ENCODE measurements at regions not wholly inside any gene's neighbourhood (a gene's known extent, or its start where the extent isn't known, plus 50 kb on each side); places are given as distances from the start of the nearest gene placed in this dataset.

DNA sequence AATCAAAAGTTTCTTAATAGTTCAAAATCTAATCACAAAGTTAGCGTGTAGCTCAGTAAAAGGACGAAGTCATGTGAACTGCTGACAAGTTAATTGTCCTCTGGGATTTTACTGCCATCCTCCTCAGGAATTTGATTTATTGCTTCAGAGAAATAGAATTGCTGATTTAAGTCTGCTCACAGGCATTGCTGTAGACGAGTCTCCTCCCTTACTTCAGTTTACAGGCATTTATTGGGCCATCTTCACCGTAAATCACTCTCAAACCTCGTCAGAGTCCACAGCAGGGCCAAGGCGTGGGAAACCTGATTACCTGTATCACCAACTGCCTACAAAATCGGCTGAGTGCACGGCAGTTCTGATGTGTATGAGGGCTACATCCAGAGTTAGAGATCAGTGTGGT, 119.1 kb upstream of the PDE10A start:
- H3K4me3 ChIP-seq (ENCODE audit: low read depth, low read length): no peak overlapping the region
- TF ChIP-seq, protein P1, sequence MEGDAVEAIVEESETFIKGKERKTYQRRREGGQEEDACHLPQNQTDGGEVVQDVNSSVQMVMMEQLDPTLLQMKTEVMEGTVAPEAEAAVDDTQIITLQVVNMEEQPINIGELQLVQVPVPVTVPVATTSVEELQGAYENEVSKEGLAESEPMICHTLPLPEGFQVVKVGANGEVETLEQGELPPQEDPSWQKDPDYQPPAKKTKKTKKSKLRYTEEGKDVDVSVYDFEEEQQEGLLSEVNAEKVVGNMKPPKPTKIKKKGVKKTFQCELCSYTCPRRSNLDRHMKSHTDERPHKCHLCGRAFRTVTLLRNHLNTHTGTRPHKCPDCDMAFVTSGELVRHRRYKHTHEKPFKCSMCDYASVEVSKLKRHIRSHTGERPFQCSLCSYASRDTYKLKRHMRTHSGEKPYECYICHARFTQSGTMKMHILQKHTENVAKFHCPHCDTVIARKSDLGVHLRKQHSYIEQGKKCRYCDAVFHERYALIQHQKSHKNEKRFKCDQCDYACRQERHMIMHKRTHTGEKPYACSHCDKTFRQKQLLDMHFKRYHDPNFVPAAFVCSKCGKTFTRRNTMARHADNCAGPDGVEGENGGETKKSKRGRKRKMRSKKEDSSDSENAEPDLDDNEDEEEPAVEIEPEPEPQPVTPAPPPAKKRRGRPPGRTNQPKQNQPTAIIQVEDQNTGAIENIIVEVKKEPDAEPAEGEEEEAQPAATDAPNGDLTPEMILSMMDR (IDR thresholded peaks at IDR 0.05; ENCODE audit: low read depth, low read length): no peak

DNA sequence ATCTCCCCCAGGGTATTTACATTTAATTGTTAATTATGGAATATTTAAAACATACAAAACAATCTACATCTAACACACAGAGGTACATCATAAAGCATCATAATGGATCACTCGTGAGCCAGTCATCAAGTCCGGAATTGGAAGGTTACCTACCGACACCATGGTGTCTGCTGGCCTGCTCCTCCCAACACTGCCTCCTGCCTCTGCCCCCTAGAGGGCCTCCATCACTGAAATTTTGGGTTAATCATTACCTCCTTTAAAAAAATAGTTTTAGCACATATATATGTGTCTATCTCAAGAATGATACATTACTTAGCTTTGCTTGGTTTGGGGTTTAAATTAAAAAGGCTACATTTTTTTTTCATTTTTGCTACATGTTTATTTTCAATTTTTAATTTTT, 114.6 kb upstream of the PDE10A start:
- TF ChIP-seq, protein P1 (IDR thresholded peaks at IDR 0.05; ENCODE audit: low read depth, low read length): no peak
- no peak overlapping the region for H3K4me3 ChIP-seq (ENCODE audit: low read depth, low read length)

DNA sequence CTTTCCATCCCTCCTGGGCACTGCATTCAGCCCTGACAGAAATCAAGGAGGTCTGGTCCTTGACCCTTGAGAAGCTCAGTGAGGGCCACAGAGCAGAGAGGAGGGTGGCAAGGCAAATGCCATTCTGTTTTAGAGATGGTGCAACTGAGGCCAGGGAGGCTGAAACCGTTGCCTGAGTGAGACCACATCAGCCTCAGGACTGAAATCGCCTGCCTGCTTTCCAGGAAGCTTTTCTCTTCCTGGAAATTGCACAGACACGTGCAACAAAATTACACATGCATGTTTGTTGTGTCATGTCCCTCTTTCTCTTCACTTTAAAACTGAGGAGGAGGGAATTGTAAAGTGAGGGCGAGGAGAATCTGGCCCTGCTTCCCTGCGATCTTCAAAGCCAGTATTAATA, 113.7 kb upstream of the PDE10A start:
- no peak overlapping the region for H3K4me3 ChIP-seq (ENCODE audit: low read depth, low read length)
- TF ChIP-seq, protein P1 (IDR thresholded peaks at IDR 0.05; ENCODE audit: low read depth, low read length): no peak

DNA sequence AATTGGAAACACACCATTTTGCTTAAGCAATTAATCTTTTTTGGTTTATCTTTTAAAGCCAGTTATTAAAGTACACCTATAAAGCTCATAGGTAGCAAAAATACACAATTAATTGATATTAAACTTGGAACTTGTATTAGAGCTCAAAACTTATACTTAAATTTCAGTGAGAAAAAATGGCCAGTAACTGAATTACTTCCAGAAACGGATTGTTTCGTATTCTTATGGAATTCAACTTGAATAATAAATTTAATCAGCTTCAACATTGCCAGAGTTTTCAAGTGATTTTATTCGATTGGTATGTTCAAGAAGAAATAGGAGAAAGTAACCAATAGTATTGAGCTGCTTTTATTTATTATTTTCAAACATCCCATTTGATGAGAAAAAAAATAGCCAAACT, 112.7 kb upstream of the PDE10A start:
- TF ChIP-seq, protein P1 (IDR thresholded peaks at IDR 0.05; ENCODE audit: low read depth, low read length): no peak

DNA sequence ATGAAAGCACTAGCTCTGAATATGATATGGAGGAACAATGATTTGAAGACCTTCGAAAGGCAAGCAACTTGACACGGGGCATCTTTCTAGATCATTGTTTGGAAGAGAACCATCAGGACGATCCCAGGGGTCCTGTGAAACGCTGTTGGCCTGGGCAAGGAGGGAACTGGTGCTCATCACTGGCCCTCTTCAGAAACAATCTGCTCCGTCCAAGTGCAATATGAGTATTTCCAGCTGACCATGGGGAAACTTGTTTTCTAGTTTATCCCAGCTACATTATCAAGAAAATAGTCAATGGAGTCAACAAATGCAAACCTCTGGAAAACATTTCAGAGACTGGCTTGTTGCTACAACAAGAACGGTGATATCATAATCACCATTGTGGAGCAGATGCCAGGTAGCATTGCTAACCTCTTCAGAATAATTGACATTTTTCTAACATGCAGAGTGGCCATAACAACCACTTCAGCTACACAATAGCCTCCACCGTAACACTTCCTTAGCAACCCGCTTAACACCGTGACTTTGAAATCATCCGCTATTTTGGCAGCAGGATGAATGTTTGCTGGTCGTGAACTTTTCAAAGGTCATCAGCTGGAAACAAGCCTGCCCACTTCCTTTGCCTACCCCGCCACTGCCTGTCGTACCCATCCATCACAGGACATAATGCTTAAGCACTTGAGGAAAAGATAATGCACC, 112.0 kb upstream of the PDE10A start:
- TF ChIP-seq, protein P1 (IDR thresholded peaks at IDR 0.05; ENCODE audit: low read depth, low read length): no peak

More for the DNA sequence above, 112.7 kb upstream of the PDE10A start:
- H3K4me3 ChIP-seq (ENCODE audit: low read depth, low read length): no peak overlapping the region

DNA sequence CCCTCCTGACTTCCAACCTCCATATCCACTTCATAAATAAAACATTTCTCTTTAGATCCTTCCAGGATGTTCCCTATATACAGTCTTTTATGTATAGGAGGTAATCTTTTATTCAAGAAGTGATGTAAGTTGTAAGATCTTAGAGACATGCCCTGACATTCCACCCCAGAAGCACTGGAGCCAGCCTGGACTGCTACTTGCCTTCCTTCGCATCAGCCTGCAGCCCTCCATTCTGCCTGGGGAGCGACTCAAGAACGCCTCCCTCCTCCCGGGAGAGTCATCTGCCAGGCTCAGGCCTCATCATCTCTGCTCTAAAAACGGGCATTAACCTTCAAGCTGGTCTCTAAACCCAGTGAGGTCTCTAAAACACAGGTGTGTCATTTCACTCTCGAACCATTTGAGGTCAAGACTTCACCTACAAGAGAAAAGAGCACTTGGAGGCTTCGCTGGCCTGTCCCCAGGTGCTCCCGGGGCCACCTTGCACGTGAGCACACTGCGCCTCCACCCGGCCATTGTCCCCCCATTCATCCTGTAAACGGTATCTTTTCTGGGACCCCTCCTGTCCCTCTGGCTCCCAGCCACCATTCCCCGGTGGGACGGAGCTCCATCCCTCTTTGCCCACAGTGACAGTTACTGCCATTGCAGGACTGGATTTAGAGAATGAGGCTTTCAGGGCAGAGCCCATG, 107.5 kb upstream of the PDE10A start:
- H3K4me3 ChIP-seq (ENCODE audit: low read depth, low read length): no peak overlapping the region
- TF ChIP-seq, protein P1 (IDR thresholded peaks at IDR 0.05; ENCODE audit: low read depth, low read length): no peak

More for the DNA sequence above, 112.0 kb upstream of the PDE10A start:
- no peak overlapping the region for H3K4me3 ChIP-seq (ENCODE audit: low read depth, low read length)

DNA sequence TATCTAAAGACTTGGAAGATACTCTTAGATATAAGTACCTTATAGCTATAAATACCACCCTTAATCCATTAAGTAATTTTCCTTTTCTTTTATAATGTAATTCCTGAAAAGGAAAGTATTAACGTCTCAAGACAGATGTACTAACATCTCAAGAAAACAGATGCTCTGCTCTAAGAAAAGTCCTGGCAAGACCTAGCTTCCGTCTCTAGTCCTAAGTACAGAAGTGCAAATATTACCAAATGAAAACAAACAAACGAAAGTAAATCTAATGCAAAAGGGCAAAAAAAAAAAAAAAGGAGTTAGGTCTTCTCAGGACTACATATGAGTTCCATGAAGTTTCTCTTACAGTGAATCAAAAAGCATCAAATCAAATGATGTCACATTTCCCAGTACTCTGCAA, 106.8 kb upstream of the PDE10A start:
- TF ChIP-seq, protein P1 (IDR thresholded peaks at IDR 0.05; ENCODE audit: low read depth, low read length): no peak
- no peak overlapping the region for H3K4me3 ChIP-seq (ENCODE audit: low read depth, low read length)

All from WI38 (cell line).